ENCODE measurements at regions not wholly inside any gene's neighbourhood (a gene's known extent, or its start where the extent isn't known, plus 50 kb on each side); places are given as distances from the start of the nearest gene placed in this dataset.

DNA sequence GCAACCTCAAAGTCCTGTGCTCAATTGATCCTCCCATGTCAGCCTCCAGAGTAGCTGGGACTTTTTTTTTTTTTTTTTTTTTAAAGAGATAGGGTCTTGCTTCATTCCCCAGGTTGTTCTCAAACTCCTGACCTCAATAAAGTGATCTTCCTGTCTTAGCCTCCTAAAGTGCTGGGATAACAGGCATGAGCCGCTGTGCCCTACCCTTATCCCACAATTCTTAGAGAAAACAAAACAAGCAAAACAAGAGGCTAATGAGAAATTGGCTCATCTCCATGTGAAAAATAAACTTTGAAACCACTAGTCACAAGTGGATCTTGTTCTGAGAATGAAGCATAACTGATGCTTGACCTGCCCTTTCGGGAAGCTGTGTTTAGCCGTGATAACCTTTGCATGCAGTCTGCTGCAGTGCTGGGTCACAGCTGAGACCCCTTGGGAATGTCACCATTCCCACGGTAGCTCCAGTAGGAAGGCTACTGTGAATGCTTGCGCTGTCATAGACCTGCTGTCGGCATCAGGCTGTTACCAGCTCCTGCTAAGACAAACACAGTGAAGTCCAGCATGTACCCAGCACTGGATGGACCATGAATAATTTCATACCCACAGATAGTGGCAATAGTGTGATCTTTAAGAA is 290.7 kb upstream of the KIAA1217 start:
- TF ChIP-seq POLR2A (IDR thresholded peaks at IDR 0.05), result no peak
- no peak for TF ChIP-seq EP300 (IDR thresholded peaks at IDR 0.05)
- TF ChIP-seq, protein P1, sequence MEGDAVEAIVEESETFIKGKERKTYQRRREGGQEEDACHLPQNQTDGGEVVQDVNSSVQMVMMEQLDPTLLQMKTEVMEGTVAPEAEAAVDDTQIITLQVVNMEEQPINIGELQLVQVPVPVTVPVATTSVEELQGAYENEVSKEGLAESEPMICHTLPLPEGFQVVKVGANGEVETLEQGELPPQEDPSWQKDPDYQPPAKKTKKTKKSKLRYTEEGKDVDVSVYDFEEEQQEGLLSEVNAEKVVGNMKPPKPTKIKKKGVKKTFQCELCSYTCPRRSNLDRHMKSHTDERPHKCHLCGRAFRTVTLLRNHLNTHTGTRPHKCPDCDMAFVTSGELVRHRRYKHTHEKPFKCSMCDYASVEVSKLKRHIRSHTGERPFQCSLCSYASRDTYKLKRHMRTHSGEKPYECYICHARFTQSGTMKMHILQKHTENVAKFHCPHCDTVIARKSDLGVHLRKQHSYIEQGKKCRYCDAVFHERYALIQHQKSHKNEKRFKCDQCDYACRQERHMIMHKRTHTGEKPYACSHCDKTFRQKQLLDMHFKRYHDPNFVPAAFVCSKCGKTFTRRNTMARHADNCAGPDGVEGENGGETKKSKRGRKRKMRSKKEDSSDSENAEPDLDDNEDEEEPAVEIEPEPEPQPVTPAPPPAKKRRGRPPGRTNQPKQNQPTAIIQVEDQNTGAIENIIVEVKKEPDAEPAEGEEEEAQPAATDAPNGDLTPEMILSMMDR (IDR thresholded peaks at IDR 0.05), result no peak
- no peak for TF ChIP-seq POLR2AphosphoS5 (IDR thresholded peaks at IDR 0.05)

Measured in sigmoid colon (tissue), 4 donors.